H9 (cell line): ENCODE measurements at regions not wholly inside any gene's neighbourhood (a gene's known extent, or its start where the extent isn't known, plus 50 kb on each side); places are given as distances from the start of the nearest gene placed in this dataset.

ENCODE experiments used
- DNase-seq: peaks from one replicate; pipeline ENCODE4 v3.0.0-alpha.2; 2017
- H2AFZ ChIP-seq: one replicate; pipeline ENCODE4 v1.6.1; 2013; ENCODE audit warnings: mild to moderate bottlenecking, low read length, control low read depth, moderate library complexity
- H2AK5ac ChIP-seq: 2 replicates; pipeline ENCODE4 v1.6.1; 2013; ENCODE audit warnings: low read length, control low read depth, mixed read lengths; ENCODE audit not compliant: insufficient read length
- H2BK120ac ChIP-seq: one replicate; pipeline ENCODE4 v1.6.1; 2013; ENCODE audit warnings: low read depth, mild to moderate bottlenecking, low read length, control low read depth, inconsistent platforms; ENCODE audit not compliant: poor library complexity, severe bottlenecking
- H2BK12ac ChIP-seq: 2 replicates; pipeline ENCODE4 v1.6.1; 2013; ENCODE audit warnings: low read length, control low read depth, mixed read lengths, low read depth; ENCODE audit not compliant: insufficient read length
- H2BK15ac ChIP-seq: 2 replicates; pipeline ENCODE4 v1.6.1; 2013; ENCODE audit warnings: low read depth, low read length, control low read depth
- H2BK20ac ChIP-seq: one replicate; pipeline ENCODE4 v1.6.1; 2013; ENCODE audit warnings: low read depth, mild to moderate bottlenecking, low read length, control low read depth, inconsistent platforms; ENCODE audit not compliant: poor library complexity, severe bottlenecking
- H2BK5ac ChIP-seq: 2 replicates; pipeline ENCODE4 v1.6.1; 2013; ENCODE audit warnings: low read length, control low read depth, mixed read lengths; ENCODE audit not compliant: insufficient read length
- H3K14ac ChIP-seq: 2 replicates; pipeline ENCODE4 v1.6.1; 2013; ENCODE audit warnings: low read length, control low read depth; ENCODE audit not compliant: insufficient read depth
- H3K18ac ChIP-seq: 2 replicates; pipeline ENCODE4 v1.6.1; 2013; ENCODE audit warnings: low read depth, mild to moderate bottlenecking, mixed read lengths, low read length, control low read depth; ENCODE audit not compliant: insufficient read length
- H3K23ac ChIP-seq: 2 replicates; pipeline ENCODE4 v1.6.1; 2013; ENCODE audit warnings: low read length, control low read depth, mixed read lengths, low read depth; ENCODE audit not compliant: insufficient read length
- H3K23me2 ChIP-seq: 2 replicates; pipeline ENCODE4 v1.6.1; 2013; ENCODE audit warnings: low read depth, mild to moderate bottlenecking, mixed read lengths, low read length, control low read depth; ENCODE audit not compliant: insufficient read length, poor library complexity, severe bottlenecking
- H3K27ac ChIP-seq: 2 replicates; pipeline ENCODE4 v1.5.1; 2013; ENCODE audit warnings: low read length, control low read depth, mixed read lengths, low read depth; ENCODE audit not compliant: insufficient read length
- H3K27me3 ChIP-seq: 2 replicates; pipeline ENCODE4 v1.6.1; 2013; ENCODE audit warnings: low read length, control low read depth, inconsistent platforms; ENCODE audit not compliant: insufficient read depth
- H3K4ac ChIP-seq: 2 replicates; pipeline ENCODE4 v1.6.1; 2013; ENCODE audit warnings: low read depth, mild to moderate bottlenecking, control low read depth, inconsistent platforms, low read length, moderate library complexity
- H3K4me1 ChIP-seq: 2 replicates; pipeline ENCODE4 v1.6.1; 2013; ENCODE audit warnings: low read length, control low read depth, inconsistent platforms; ENCODE audit not compliant: insufficient read depth
- H3K4me2 ChIP-seq: 2 replicates; pipeline ENCODE4 v1.6.1; 2013; ENCODE audit warnings: low read length, control low read depth, mixed read lengths; ENCODE audit not compliant: insufficient read length, insufficient read depth
- H3K56ac ChIP-seq: 2 replicates; pipeline ENCODE4 v1.6.1; 2013; ENCODE audit warnings: low read depth, mild to moderate bottlenecking, mixed read lengths, low read length, control low read depth; ENCODE audit not compliant: insufficient read length
- H3K79me1 ChIP-seq: 2 replicates; pipeline ENCODE4 v1.6.1; 2013; ENCODE audit warnings: low read depth, mild to moderate bottlenecking, moderate library complexity, low read length, control low read depth, inconsistent platforms; ENCODE audit not compliant: insufficient read depth, poor library complexity, severe bottlenecking
- H3K79me2 ChIP-seq: 2 replicates; pipeline ENCODE4 v1.6.1; 2013; ENCODE audit warnings: low read length, control low read depth, inconsistent platforms; ENCODE audit not compliant: insufficient read depth
- H3K9ac ChIP-seq: 2 replicates; pipeline ENCODE4 v1.6.1; 2013; ENCODE audit warnings: low read length, control low read depth, mixed read lengths; ENCODE audit not compliant: insufficient read length; ENCODE audit errors: extremely low read depth
- H3K9me3 ChIP-seq: one replicate; pipeline ENCODE4 v1.6.1; 2013; ENCODE audit warnings: low read depth, low read length, inconsistent platforms; ENCODE audit not compliant: control insufficient read depth
- H3T11ph ChIP-seq: one replicate; pipeline ENCODE4 v1.6.1; 2013; ENCODE audit warnings: mild to moderate bottlenecking, low read length, control low read depth, inconsistent platforms
- H4K20me1 ChIP-seq: one replicate; pipeline ENCODE4 v1.6.1; 2013; ENCODE audit not compliant: control insufficient read depth, insufficient read length, insufficient read depth
- H4K5ac ChIP-seq: 2 replicates; pipeline ENCODE4 v1.6.1; 2013; ENCODE audit warnings: low read depth, mild to moderate bottlenecking, mixed read lengths, low read length, control low read depth; ENCODE audit not compliant: insufficient read length
- H4K8ac ChIP-seq: replicated peaks from 2 replicates; pipeline ENCODE4 v1.6.1; 2013; ENCODE audit warnings: low read length, control low read depth, mixed read lengths, low read depth; ENCODE audit not compliant: insufficient read length
- H4K91ac ChIP-seq: 2 replicates; pipeline ENCODE4 v1.6.1; 2013; ENCODE audit warnings: low read depth, mild to moderate bottlenecking, moderate library complexity, mixed read lengths, low read length, control low read depth; ENCODE audit not compliant: insufficient read length
- H3K27ac Mint-ChIP-seq, 3 experiments: 2 replicates in 2 of 3; 3 replicates in 1 of 3; pipeline ENCODE4 v1.8.0; 2020 to 2021; ENCODE audit warnings: mixed read lengths in 3 of 3, mild to moderate bottlenecking in 1 of 3, moderate library complexity in 1 of 3
- H3K27me3 Mint-ChIP-seq: 2 replicates; pipeline ENCODE4 v1.8.0; 2021; ENCODE audit warnings: low read depth, mild to moderate bottlenecking, moderate library complexity, mixed read lengths
- H3K36me3 Mint-ChIP-seq, 3 experiments: 2 replicates in 2 of 3; 3 replicates in 1 of 3; pipeline ENCODE4 v1.8.0; 2020 to 2021; ENCODE audit warnings: low read depth in 3 of 3, mixed read lengths in 3 of 3; ENCODE audit not compliant: insufficient read depth in 1 of 3
- H3K4me1 Mint-ChIP-seq, 2 experiments: 2 replicates each; pipeline ENCODE4 v1.8.0; 2020; ENCODE audit warnings: mixed read lengths in 2 of 2
- H3K4me3 Mint-ChIP-seq, 2 experiments: 2 replicates in 1 of 2; 3 replicates in 1 of 2; pipeline ENCODE4 v1.8.0; 2020 to 2021; ENCODE audit warnings: mild to moderate bottlenecking in 2 of 2, mixed read lengths in 2 of 2, moderate library complexity in 1 of 2
- H3K9me3 Mint-ChIP-seq, 2 experiments: 2 replicates in 1 of 2; 3 replicates in 1 of 2; pipeline ENCODE4 v1.8.0; 2020; ENCODE audit warnings: mild to moderate bottlenecking in 2 of 2, mixed read lengths in 2 of 2, moderate library complexity in 1 of 2
- CTCF ChIP-seq: fragments of 200-600 bp; sonication (generic); conservative IDR thresholded peaks from 3 replicates; pipeline ENCODE4 v1.8.0; 2021; ENCODE audit warnings: antibody characterized with exemption, mild to moderate bottlenecking
- WGBS: extraction: QIAGEN DNeasy Blood & Tissue Kit; methylation state at CpG from one replicate; pipeline ENCODE4 v1.1.7; 2013; ENCODE audit warnings: missing lambda C conversion rate, low lambda C conversion rate, mixed read lengths; ENCODE audit not compliant: insufficient read length; ENCODE audit errors: extremely low coverage; 5-methylcytosine and 5-hydroxymethylcytosine counted together

DNA sequence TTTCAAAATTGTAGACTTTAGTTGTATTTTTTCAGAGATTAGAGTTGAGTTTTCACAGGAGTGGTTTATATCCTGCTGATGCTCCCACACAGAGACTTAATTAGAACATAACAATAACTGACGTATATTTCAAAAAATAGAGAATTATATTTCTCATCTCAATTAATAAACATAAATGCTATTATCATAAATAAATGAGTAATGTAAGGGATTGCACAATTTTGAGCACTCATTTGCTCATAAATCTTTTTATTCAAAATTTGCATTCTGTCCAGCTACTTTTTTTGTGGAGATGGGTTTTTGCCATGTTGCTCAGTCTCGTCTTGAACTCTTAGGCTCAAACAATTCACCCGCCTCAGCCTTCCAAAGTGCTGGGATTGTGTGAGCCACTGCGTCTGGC, 515.7 kb upstream of the RORB start:
- H3K4me1 Mint-ChIP-seq: peaks cover 3 to 7% of the 10 kb centered on the region in 2 experiments; a peak in 3 of 4 replicates
- no peak overlapping the region for H2AK5ac ChIP-seq
- no peak overlapping the region for H3T11ph ChIP-seq
- H4K20me1 ChIP-seq: peaks cover 3% of the 10 kb centered on the region
- H3K27me3 Mint-ChIP-seq: no peaks in the 10 kb centered on the region
- TF ChIP-seq CTCF: no peak
- no peak overlapping the region for H2BK20ac ChIP-seq
- H3K4me3 Mint-ChIP-seq: no peak overlapping the region
- no peak overlapping the region for H2BK15ac ChIP-seq
- no peaks in the 10 kb centered on the region for H3K79me2 ChIP-seq
- no peak overlapping the region for H4K5ac ChIP-seq
- H3K27ac ChIP-seq: no peak overlapping the region
- no peak overlapping the region for H3K4me2 ChIP-seq
- no peaks in the 10 kb centered on the region for H3K23me2 ChIP-seq
- H3K79me1 ChIP-seq: no peaks in the 10 kb centered on the region
- no peak overlapping the region for H3K9ac ChIP-seq
- H2BK12ac ChIP-seq: no peak overlapping the region
- no peak overlapping the region for H4K91ac ChIP-seq
- no peak overlapping the region for H3K18ac ChIP-seq
- peaks cover 0 to 7% of the 10 kb centered on the region in 2 experiments; a peak in 2 of 5 replicates for H3K9me3 Mint-ChIP-seq
- no peak overlapping the region for H3K56ac ChIP-seq
- H3K27me3 ChIP-seq: no peaks in the 10 kb centered on the region
- WGBS: no CpG with 5 or more reads among the region's 4 CpGs
- no peak overlapping the region for H3K4ac ChIP-seq
- H3K14ac ChIP-seq: no peak overlapping the region
- H3K9me3 ChIP-seq: no peaks in the 10 kb centered on the region
- no peaks in the 10 kb centered on the region for H3K4me1 ChIP-seq
- no peak overlapping the region for H2BK5ac ChIP-seq
- no peak overlapping the region for H3K27ac Mint-ChIP-seq
- no peak overlapping the region for H2BK120ac ChIP-seq
- no peak overlapping the region for H2AFZ ChIP-seq
- peaks cover 0 to 10% (median 7%) of the 10 kb centered on the region in 3 experiments; a peak in 6 of 7 replicates for H3K36me3 Mint-ChIP-seq
- H3K23ac ChIP-seq: no peak overlapping the region
- DNase-seq: peak; percentile 22
- H4K8ac ChIP-seq: no peak overlapping the region
